ENCODE measurements at regions not wholly inside any gene's neighbourhood (a gene's known extent, or its start where the extent isn't known, plus 50 kb on each side); places are given as distances from the start of the nearest gene placed in this dataset.

- TF ChIP-seq POLR2A (IDR thresholded peaks at IDR 0.05) (no peak), CTCF (IDR thresholded peaks at IDR 0.05) (peak in 1 of 6 experiments; percentile 7)
These were observed 182.9 kb upstream of the MAP1B start for GRCh38 chr5:71924325-71924724.

Measured in thyroid gland (tissue), 4 donors.